ENCODE measurements at regions not wholly inside any gene's neighbourhood (a gene's known extent, or its start where the extent isn't known, plus 50 kb on each side); places are given as distances from the start of the nearest gene placed in this dataset.

DNA sequence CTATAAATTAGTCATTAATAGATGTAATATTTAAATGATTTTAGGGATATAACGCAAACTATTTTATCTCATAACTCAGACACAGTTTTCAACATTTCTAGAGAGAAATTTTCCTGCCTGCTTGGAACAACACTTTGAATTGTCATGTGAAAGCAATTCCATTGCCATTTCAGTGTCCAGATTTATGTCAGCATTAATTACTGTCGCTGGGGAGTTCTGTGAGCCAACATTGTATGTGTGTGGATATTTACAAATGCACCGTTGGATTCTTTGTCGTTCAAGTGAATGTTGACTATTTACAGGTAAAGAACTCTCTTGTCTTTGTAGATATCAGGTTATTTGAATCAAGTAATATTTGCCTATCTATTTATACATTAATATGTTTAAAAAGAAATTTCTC is 465.3 kb upstream of the RGS6 start:
- no peak for DNase-seq (ENCODE audit: extremely low read depth, low read depth)
- no peak overlapping the region for H3K4me3 ChIP-seq (replicated peaks; ENCODE audit: low read depth, low read length)
- TF ChIP-seq CTCF (IDR thresholded peaks at IDR 0.05; ENCODE audit: low read depth, low read length, missing control alignments), result no peak

- no peak for TF ChIP-seq CTCF (IDR thresholded peaks at IDR 0.05; ENCODE audit: low read depth, low read length, missing control alignments)
- H3K4me3 ChIP-seq (replicated peaks; ENCODE audit: low read depth, low read length), result no peak overlapping the region
- no peak for DNase-seq (ENCODE audit: extremely low read depth, low read depth)
Measured at GRCh38 chr14:71467361-71467811, 464.8 kb upstream of the RGS6 start.

DNA sequence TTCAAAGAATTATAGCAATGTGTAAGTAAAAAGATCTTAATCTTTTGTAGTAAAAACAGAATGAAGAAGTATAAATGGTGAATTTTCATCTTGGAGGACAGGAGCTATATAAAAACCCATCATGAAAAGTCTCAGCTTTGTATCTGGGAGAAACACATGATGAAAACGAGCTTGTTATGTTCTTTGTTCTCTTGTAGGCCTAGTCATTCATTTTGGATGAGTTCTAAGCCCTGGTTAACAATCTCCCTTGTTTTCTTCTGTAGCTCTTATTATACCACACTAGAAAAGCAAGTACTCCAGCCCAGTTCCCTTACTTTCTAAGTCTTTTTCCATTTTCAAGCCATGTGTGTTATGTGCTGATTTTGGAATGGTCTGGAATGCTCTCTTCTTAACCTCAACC is 463.5 kb upstream of the RGS6 start:
- H3K4me3 ChIP-seq (replicated peaks; ENCODE audit: low read depth, low read length), result no peak overlapping the region
- TF ChIP-seq CTCF (IDR thresholded peaks at IDR 0.05; ENCODE audit: low read depth, low read length, missing control alignments), result no peak
- no peak for DNase-seq (ENCODE audit: extremely low read depth, low read depth)

DNA sequence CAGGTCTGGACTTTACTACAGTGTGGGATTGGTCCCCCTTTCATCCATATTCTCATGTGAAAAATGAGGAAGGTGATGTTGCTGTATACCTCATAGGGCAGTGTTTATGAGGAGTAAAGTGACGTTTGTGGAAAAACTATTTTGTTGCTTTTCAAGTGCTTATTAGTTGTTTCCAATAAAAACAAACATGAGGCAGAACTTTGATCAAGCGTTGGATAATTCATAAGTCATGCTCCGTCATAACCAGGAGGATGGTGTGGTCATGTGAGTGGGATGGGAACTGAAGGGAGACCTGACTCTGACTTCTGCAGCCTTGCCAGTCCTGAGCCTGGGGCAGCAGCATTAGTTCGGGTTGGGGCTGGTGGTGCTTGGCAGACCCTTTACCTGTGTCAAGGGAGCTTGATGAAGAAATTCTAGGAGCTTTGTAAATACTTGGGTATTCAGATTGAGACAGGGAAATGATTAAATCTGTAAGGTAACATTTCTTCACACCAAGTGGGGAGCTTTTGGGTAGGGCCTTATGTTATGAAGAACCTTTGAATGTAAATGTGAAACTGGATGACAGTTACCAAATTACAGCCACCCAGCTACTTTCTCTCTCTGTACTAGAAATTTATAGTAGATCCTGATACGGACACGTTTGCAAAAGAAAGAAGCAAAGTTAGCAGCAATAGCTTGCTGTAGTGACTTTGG is 462.4 kb upstream of the RGS6 start:
- no peak for TF ChIP-seq CTCF (IDR thresholded peaks at IDR 0.05; ENCODE audit: low read depth, low read length, missing control alignments)
- no peak for DNase-seq (ENCODE audit: extremely low read depth, low read depth)
- no peak overlapping the region for H3K4me3 ChIP-seq (replicated peaks; ENCODE audit: low read depth, low read length)

GRCh38 chr14:71471634-71472355 is 460.4 kb upstream of the RGS6 start:
- no peak overlapping the region for H3K4me3 ChIP-seq (replicated peaks; ENCODE audit: low read depth, low read length)
- DNase-seq (ENCODE audit: extremely low read depth, low read depth), result no peak
- TF ChIP-seq CTCF (IDR thresholded peaks at IDR 0.05; ENCODE audit: low read depth, low read length, missing control alignments), result no peak

DNA sequence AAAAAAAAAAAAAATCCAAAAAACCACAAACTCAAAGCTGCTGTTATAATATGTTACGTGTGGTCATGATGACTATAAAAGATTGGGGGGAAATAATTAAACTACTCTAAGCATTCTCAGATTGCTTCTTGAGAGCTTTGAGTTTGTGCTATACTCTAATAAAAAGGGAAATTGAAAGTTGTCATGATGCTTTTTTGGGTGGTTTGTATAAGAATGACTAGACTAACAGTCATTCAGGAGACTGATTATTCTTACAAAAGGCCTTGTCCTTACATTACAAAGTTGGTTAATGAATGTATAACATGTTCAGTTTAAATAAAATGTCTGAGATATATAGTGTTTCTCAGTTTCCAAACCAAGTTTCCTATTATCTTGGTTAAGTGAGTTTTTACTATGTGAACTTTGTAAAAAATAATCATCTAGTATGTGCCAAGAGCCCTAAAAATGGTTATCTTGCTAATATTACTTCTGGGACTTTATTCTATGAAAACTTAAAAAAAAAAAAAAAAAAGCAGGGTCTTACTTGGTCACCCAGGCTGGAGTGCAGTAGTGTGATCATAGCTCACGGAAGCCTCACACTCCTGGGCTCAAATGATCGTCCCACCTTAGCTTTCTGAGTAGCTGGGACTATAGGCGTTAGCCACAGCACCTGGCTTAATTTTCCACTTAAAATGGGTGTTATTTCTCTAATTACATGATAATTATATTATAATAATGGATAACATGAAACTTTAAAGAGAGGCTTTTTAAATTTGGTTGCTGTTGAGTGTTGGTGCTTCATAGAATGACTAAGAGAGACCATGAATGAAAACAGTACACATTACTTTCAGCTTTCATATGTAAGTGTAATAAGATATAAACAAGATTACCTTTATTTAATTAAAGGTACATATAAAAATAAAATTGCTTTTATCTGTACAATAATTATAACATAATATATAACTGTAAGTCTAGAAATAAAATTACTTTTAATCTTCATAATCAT is 459.6 kb upstream of the RGS6 start:
- no peak overlapping the region for H3K4me3 ChIP-seq (replicated peaks; ENCODE audit: low read depth, low read length)

More for the DNA sequence above, 459.6 kb upstream of the RGS6 start:
- no peak for DNase-seq (ENCODE audit: extremely low read depth, low read depth)
- no peak for TF ChIP-seq CTCF (IDR thresholded peaks at IDR 0.05; ENCODE audit: low read depth, low read length, missing control alignments)

All from HFF-Myc (cell line).